Body of pancreas (tissue), 4 donors: ENCODE measurements at regions not wholly inside any gene's neighbourhood (a gene's known extent, or its start where the extent isn't known, plus 50 kb on each side); places are given as distances from the start of the nearest gene placed in this dataset.
"Not testable (repeated sequence)": the region's sequence is repeated elsewhere in the genome, so short reads cannot be mapped to it uniquely, and the experiment has no call there.

Experiments used
- ATAC-seq: fragments of 150-250 bp; one replicate; pipeline ENCODE4 v1.9.1; 2016
- DNase-seq, 4 donors: peaks; one replicate each; pipeline ENCODE4 v3.0.0-alpha.2; 2019
- H3K27ac ChIP-seq, 4 donors: fragments of 200-600 bp; sonication (generic); 1 replicate in 3 of 4; 2 replicates in 1 of 4; pipeline versions ENCODE4 v1.5.1 to v1.6.1; 2016 to 2019; ENCODE audit warnings: mild to moderate bottlenecking in 1 of 4, mixed read lengths in 1 of 4, moderate library complexity in 1 of 4
- H3K27me3 ChIP-seq, 2 donors: fragments of 200-600 bp; sonication (generic); one replicate each; pipeline ENCODE4 v1.6.0; 2016; ENCODE audit warnings: mild to moderate bottlenecking in 1 of 2
- H3K36me3 ChIP-seq, 2 donors: fragments of 200-600 bp; sonication (generic); replicated peaks in 1 of 2; 2 replicates each; pipeline ENCODE4 v1.5.1; 2016; ENCODE audit warnings: low read depth in 2 of 2; ENCODE audit not compliant: insufficient read depth in 1 of 2
- H3K4me1 ChIP-seq: fragments of 200-600 bp; sonication (generic); one replicate; pipeline ENCODE4 v1.6.0; 2016
- H3K4me3 ChIP-seq, 2 donors: fragments of 200-600 bp; sonication (generic); 1 replicate in 1 of 2; 2 replicates in 1 of 2; pipeline ENCODE4 v1.5.1; 2016 to 2019
- H3K9me3 ChIP-seq, 3 donors: fragments of 200-600 bp; sonication (generic); 1 replicate in 2 of 3; 2 replicates in 1 of 3; pipeline ENCODE4 v1.5.1; 2016
- CTCF ChIP-seq, 7 experiments: fragments of 450-650 bp in 4 of 7; fragments of 200-600 bp in 3 of 7; sonication (generic) in 3 of 7; IDR thresholded peaks; one replicate each; pipeline ENCODE4 v1.5.1; 2016 to 2019; ENCODE audit warnings: antibody characterized with exemption in 7 of 7
- POLR2A ChIP-seq, 3 donors: fragments of 450-650 bp; IDR thresholded peaks; one replicate each; pipeline ENCODE4 v1.6.1; 2016; ENCODE audit warnings: antibody characterized with exemption in 3 of 3, mild to moderate bottlenecking in 2 of 3
- WGBS, 2 donors: methylation state at CpG; one replicate each; pipeline ENCODE4 v1.1.5; 2017; 5-methylcytosine and 5-hydroxymethylcytosine counted together
- intact Hi-C: fragments of 100-400 bp; cut with DNase I; formaldehyde crosslinking; loops from one replicate; pipeline ENCODE4 v1.15.1; 2023

- Histone ChIP-seq H3K4me1 (no peaks in the 10 kb centered on the region), H3K27me3 (no peaks in the 10 kb centered on the region), H3K4me3 (no peak overlapping the region), H3K27ac (no peak overlapping the region), H3K9me3 (no peaks in the 10 kb centered on the region), H3K36me3 (no peaks in the 10 kb centered on the region)
- DNase-seq (no peak), ATAC-seq (no peak)
- intact Hi-C loops = no loop called here
- TF ChIP-seq CTCF (IDR thresholded peaks at IDR 0.05) = no peak
- TF ChIP-seq POLR2A (IDR thresholded peaks at IDR 0.05) = no peak
Measured at GRCh38 chr12:38411946-38412345, 95.4 kb downstream of the ALG10B start.

GRCh38 chr12:38417101-38417500 lies 100.5 kb downstream of the ALG10B start:
- WGBS, 2 donors = 65 to 70% methylated on average over 1 of the region's 1 CpG
- Histone ChIP-seq H3K4me1 (no peaks in the 10 kb centered on the region), H3K27ac (no peak overlapping the region), H3K9me3 (no peaks in the 10 kb centered on the region), H3K36me3 (no peaks in the 10 kb centered on the region), H3K27me3 (no peaks in the 10 kb centered on the region), H3K4me3 (no peak overlapping the region)
- TF ChIP-seq POLR2A (IDR thresholded peaks at IDR 0.05) (no peak), CTCF (IDR thresholded peaks at IDR 0.05) (no peak)
- DNase-seq = no peak
- no peak for ATAC-seq
- intact Hi-C loops = no loop called here

- H3K4me1 ChIP-seq = no peaks in the 10 kb centered on the region
- H3K4me3 ChIP-seq = no peak overlapping the region
- H3K36me3 ChIP-seq = no peaks in the 10 kb centered on the region
- intact Hi-C loops = no loop called here
- no peaks in the 10 kb centered on the region for H3K27me3 ChIP-seq
- WGBS, 2 donors = 82 to 100% methylated on average over 1 of the region's 1 CpG
- no peaks in the 10 kb centered on the region for H3K9me3 ChIP-seq
- no peak overlapping the region for H3K27ac ChIP-seq
- TF ChIP-seq POLR2A (IDR thresholded peaks at IDR 0.05) = no peak
- no peak for TF ChIP-seq CTCF (IDR thresholded peaks at IDR 0.05)
- ATAC-seq = no peak
- DNase-seq = no peak
Measured at GRCh38 chr12:38424436-38424835, 107.9 kb downstream of the ALG10B start.

GRCh38 chr12:38427442-38427841 lies 110.9 kb downstream of the ALG10B start:
- TF ChIP-seq CTCF (IDR thresholded peaks at IDR 0.05) (no peak), POLR2A (IDR thresholded peaks at IDR 0.05) (no peak)
- Histone ChIP-seq H3K27me3 (no peaks in the 10 kb centered on the region), H3K4me1 (no peaks in the 10 kb centered on the region), H3K9me3 (no peaks in the 10 kb centered on the region), H3K27ac (no peak overlapping the region), H3K4me3 (no peak overlapping the region), H3K36me3 (no peaks in the 10 kb centered on the region)
- ATAC-seq (no peak), DNase-seq (no peak)
- WGBS, 2 donors = 26 to 38% methylated on average over 1 of the region's 1 CpG
- intact Hi-C loops = no loop called here

- Histone ChIP-seq H3K27ac (no peak overlapping the region), H3K27me3 (no peaks in the 10 kb centered on the region), H3K4me3 (no peak overlapping the region), H3K36me3 (no peaks in the 10 kb centered on the region), H3K9me3 (no peaks in the 10 kb centered on the region), H3K4me1 (no peaks in the 10 kb centered on the region)
- TF ChIP-seq CTCF (IDR thresholded peaks at IDR 0.05) = no peak
- TF ChIP-seq POLR2A (IDR thresholded peaks at IDR 0.05) = no peak
- ATAC-seq (no peak), DNase-seq (no peak)
- WGBS, 2 donors = 30 to 48% methylated on average over 1 of the region's 1 CpG
- intact Hi-C loops = no loop called here
Measured at GRCh38 chr12:38431921-38432320, 115.3 kb downstream of the ALG10B start.

GRCh38 chr12:38441871-38442281 lies 125.3 kb downstream of the ALG10B start:
- H3K27ac ChIP-seq, intact Hi-C loops, H3K9me3 ChIP-seq, DNase-seq, H3K4me3 ChIP-seq, ATAC-seq, H3K27me3 ChIP-seq, H3K36me3 ChIP-seq, H3K4me1 ChIP-seq: not testable (repeated sequence)
- WGBS, 2 donors = 87 to 95% methylated on average over 13 to 20 of the region's 20 CpGs
